IPS DF 4.7 (cell line): ENCODE measurements at regions not wholly inside any gene's neighbourhood (a gene's known extent, or its start where the extent isn't known, plus 50 kb on each side); places are given as distances from the start of the nearest gene placed in this dataset.
"Not testable (repeated sequence)": the region's sequence is repeated elsewhere in the genome, so short reads cannot be mapped to it uniquely, and the experiment has no call there.

Experiments
- DNase-seq: peaks from one replicate; pipeline ENCODE4 v3.0.0-alpha.2; 2013; ENCODE audit warnings: low spot score; ENCODE audit errors: extremely low read depth

- DNase-seq = not testable (repeated sequence)
These were observed 75.7 kb downstream of the QDPR start for GRCh38 chr4:17436047-17436749.

DNA sequence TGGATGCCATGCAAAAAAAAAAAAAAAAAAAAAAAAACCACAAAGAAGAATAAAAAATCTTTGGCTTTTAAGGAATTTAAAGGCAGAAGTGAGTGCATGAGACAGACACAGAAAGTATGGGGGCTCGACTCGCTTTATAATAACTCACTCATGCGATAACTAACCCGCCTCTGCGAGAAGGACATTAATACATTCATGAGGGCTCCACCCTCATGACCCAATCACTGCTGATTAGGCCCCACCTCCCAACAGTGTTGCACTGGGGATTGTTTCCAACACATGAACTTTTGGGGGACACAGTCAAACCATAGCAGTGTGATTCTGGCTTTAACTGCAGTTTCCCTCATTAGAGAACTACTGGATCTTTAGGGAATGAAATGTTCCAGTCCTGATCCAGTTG is 78.1 kb downstream of the QDPR start:
- DNase-seq = no peak

GRCh38 chr4:17427991-17428390 is 83.9 kb downstream of the QDPR start:
- no peak for DNase-seq

- no peak for DNase-seq
These were observed 85.7 kb downstream of the QDPR start for GRCh38 chr4:17426222-17426621.

DNA sequence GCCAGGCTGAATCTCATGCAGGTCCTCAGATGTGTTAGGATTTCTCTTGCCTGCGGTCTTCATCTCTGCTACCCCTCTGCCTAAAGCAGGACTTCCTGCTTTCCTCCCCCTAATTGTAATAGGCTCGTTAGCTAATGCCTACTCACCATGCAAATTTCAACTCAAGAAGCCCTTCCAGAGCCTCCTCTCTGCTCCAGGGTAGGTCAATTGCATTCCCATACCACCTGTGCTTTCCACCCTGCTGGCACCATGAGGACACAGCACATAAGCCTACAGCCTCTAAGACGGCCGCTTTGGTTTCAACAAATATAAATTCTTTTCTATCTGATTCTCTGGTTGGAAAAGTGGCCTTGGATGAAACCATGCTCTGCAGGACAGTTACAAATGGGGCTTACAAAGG is 93.9 kb downstream of the QDPR start:
- no peak for DNase-seq

- no peak for DNase-seq
These were observed 97.5 kb downstream of the QDPR start for GRCh38 chr4:17414392-17414791.

DNA sequence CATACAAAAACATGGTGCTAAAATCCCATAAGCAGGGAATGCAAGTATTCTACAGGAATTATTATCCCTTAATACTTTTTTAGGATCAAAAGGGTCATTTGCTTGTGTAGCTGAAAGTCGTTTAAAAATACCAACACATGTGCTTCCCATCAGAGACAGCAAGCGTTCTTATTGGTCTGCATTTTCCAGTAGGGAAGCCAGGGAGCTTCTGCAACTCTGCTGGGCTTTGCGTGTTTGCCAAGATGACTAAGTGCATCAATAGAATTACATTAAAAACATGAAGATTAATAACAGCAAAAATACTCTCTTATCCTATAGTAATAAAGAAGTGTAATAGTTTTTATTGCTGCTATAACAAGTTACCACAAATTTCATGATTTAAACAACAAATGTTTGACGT is 111.2 kb downstream of the QDPR start:
- DNase-seq = no peak

DNA sequence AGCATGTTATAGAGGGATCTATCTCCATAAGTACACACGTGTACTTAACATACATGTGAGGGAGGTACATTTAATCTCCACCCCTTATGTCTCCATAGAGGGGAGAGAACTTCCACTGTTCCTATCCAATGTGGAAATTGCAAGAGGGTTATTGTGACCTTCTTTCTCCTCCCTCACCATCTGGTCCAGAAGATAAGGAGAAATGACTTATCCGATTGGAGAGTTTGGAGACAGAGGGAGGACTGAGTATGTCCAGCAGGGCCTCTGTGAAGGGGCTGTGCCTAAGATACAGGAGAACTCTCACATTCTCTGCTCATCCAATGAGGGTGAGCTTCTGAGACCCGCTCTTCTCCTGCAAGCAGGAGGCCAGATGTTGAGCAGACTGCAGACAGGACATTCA is 113.1 kb downstream of the QDPR start:
- DNase-seq = no peak

GRCh38 chr4:17398035-17398434 is 113.9 kb downstream of the QDPR start:
- no peak for DNase-seq

DNA sequence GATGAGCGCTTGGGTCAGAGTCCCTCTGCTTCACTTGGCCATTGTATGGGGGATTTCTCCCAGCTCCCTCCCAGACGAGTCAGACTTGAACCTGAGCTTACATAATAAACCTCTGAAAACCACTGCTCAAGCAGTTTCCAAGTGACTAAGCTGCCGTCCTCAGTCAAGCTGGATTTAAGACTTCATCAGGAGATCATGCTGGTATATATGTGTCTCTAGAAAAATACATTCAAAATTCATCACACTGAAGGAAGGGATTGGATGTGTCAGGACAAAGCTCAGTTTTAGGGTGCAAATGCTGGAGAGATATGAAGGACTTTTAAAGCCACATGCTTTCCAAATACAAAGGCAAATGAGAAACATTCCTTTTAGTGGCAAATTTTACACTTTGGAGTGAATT is 114.3 kb downstream of the QDPR start:
- no peak for DNase-seq

GRCh38 chr4:17385403-17385802 is 126.5 kb downstream of the QDPR start:
- no peak for DNase-seq

DNA sequence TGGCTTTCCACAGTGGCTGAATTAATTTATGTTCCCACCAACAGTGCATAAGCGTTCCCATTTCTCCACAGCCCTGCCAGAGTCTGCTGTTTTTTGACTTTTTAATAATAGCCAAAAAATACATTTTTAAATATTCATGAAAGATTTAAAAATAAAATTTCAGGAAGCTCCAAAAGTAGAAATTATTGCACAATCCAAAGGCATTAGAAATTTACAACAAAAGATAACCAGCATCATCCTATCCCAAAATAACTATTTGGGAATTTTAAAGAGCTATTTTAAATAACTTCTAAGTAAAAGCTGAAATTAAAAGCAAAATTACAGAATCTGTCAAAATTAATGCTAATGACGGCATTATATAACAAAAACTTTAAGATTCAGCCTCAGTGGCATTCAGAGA is 131.5 kb downstream of the QDPR start:
- no peak for DNase-seq

GRCh38 chr4:17376205-17376604 is 135.7 kb downstream of the QDPR start:
- no peak for DNase-seq

GRCh38 chr4:17373666-17374065 is 138.2 kb downstream of the QDPR start:
- no peak for DNase-seq

DNA sequence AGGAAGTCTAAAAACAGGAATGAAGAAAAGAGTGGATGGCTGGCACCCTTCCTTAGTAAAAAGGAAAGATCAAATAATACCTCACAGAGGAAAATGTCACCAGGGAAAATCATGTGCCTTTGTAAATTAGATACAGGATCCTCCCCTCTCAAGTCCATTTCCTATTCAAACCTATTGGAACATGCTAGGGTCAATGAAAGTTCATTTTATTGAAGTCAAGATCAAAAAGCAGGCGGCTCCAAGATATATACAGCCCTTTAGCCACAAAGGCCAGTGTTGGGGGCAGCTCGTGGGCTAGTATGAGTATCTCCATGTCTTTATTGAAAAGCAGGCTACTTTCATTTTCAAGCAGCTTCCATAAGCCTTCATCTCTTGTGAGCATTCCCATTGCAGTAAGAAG is 141.1 kb downstream of the QDPR start:
- DNase-seq = no peak

- no peak for DNase-seq
These were observed 143.5 kb downstream of the QDPR start for GRCh38 chr4:17368408-17368807.

DNA sequence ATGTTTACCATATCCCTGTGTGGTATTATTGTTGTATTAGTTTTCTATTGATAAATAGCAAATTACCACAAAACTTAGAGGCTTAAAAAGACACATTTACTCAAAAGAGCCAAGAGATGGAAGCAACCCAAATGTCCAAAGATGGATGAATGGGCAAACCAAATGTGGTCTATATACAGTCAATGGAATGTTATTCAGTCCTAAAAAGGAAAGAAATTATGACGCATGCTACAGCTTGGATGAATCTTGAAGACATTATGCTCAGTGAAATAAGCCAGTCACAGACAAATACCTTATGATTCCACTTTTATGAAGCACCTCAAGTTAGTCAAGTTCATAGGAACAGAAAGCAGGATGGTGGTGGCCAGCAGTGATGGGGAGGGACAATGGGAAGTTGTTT is 144.7 kb downstream of the QDPR start:
- no peak for DNase-seq

DNA sequence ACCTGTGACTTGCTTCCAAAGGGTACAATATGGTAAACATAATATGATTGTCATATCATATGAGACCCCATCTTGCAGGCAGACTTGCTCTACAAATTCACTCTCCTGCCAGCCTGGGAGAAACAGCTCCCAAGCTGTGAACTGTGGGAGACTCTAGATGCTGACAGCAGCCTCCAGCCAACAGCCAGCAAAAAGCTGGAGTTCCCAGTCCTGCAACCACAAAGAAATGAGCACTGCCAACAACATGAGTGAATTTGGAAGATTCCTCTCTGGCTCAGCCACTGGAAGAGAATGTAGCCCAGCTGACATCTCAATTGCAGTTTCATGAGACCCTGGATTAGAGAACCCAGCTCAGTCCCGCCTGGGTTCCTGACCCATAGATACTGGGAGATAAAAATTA is 145.4 kb downstream of the QDPR start:
- no peak for DNase-seq

DNA sequence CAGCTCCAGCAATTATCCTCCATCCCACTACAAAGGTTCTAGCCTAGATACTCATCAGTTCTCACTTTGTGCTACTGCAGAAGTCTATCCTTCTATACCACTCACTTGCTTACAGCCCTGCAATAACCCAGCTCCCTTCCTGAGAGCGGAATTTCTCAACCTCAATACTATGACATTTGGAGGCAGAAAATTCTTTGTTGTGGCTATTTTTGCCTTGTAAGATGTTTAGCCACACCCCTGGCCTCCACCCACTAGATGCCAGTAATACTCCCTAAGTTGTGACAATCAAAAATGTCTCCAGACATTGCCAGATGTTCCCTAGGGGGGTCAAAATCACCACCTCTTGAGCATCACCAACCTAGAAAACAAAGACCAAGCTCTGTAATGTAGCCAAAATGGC is 149.5 kb downstream of the QDPR start:
- no peak for DNase-seq

DNA sequence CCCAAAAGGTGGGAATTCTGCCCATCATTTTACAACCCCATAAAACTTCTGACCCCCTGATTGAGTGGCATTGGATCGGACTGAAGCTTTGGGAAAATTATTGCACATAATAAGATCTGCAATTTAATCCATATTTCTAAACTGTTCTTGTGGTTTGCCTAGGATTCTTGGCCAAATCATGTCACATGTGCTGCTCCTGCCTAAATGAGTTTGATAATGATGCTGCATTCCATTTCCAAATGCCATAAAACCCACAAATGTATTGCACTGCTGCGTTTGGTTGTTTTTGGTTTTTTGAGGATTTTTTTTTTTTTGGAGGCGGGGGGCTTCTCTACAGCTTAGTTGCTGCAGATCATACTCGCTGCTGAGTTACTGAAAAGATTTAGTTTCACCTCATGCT is 153.6 kb downstream of the QDPR start:
- DNase-seq = no peak

GRCh38 chr4:17356926-17357325 is 155.0 kb downstream of the QDPR start:
- no peak for DNase-seq

DNA sequence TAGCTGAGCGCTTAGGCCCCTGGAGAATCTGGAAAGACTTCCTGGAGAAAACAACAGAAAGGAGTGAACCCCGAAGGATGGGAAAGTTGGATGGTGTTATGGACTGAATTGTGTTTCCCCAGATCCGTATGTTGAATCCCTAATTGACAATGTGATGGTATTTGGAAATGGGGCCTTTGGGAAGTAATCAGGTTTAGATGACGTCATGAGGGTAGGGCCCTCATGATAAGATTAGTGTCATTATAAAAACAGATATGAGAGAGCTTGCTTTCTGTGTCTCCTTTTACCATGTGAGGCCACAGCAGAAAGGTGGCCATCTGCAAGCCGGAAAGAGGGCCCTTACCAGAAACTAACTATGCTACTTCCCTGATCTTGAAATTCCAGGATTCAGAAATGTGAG is 159.5 kb downstream of the QDPR start:
- DNase-seq = no peak

GRCh38 chr4:17347445-17347844 is 164.4 kb downstream of the QDPR start:
- DNase-seq = peak; percentile 16

- DNase-seq = no peak
These were observed 172.5 kb downstream of the QDPR start for GRCh38 chr4:17339376-17339775.
